PFSK-1 (cell line): ENCODE measurements at regions not wholly inside any gene's neighbourhood (a gene's known extent, or its start where the extent isn't known, plus 50 kb on each side); places are given as distances from the start of the nearest gene placed in this dataset.

ENCODE experiments used
- POLR2AphosphoS5 ChIP-seq: IDR thresholded peaks from 2 replicates; pipeline ENCODE4 v1.6.1; 2012; ENCODE audit warnings: low read depth, mild to moderate bottlenecking, control low read depth, low read length, moderate library complexity
- SIN3A ChIP-seq: IDR thresholded peaks from 2 replicates; pipeline ENCODE4 v1.6.1; 2012; ENCODE audit warnings: mild to moderate bottlenecking, low read length, moderate library complexity, borderline replicate concordance; ENCODE audit not compliant: insufficient read depth
- TAF1 ChIP-seq: IDR thresholded peaks from 2 replicates; pipeline ENCODE4 v1.6.1; 2012; ENCODE audit warnings: low read length, control low read depth, borderline replicate concordance; ENCODE audit not compliant: insufficient read depth
- TF ChIP-seq, protein P1 (sequence below), 2 experiments: IDR thresholded peaks; 2 replicates each; pipeline versions ENCODE4 v1.6.1 to v1.8.0; 2011 to 2012; ENCODE audit warnings: low read depth in 2 of 2, low read length in 2 of 2, control low read depth in 1 of 2, inconsistent platforms in 1 of 2, mild to moderate bottlenecking in 1 of 2, moderate library complexity in 1 of 2; ENCODE audit not compliant: insufficient read depth in 1 of 2

DNA sequence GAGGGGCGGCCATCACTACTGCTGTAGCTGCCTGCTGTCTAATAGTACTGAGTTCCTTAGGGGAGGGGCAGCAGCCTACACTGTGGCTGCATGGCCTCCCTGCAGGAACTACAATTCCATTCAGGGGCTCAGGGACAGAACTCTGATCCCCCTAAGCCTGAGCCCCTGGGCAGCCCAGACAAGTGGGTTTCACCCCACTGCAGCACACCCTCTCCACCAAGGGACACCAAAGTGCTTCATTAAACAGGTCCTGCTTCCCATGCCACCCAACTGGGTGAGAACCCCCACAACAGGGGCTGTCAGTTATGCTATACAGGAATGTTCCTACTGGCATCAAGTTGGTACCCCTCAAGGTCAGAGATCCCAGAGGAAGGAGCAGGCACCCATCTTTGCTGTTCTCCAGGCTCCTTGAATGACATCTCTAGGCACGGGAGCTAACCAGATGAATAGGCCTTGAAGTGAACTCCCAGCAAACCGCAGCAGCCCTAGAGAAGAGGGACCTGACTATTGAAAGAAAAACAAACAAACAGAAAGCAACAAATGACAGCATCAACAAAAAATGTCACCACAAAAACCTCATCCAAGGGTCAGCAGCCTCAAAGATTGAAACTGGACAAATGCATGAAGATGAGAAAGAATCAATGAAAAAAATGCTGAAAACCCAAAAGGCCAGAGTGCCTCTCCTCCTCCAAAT, 437.4 kb downstream of the NUF2 start:
- TF ChIP-seq POLR2AphosphoS5 (no peak), TAF1 (no peak), SIN3A (no peak)
- TF ChIP-seq, protein P1, sequence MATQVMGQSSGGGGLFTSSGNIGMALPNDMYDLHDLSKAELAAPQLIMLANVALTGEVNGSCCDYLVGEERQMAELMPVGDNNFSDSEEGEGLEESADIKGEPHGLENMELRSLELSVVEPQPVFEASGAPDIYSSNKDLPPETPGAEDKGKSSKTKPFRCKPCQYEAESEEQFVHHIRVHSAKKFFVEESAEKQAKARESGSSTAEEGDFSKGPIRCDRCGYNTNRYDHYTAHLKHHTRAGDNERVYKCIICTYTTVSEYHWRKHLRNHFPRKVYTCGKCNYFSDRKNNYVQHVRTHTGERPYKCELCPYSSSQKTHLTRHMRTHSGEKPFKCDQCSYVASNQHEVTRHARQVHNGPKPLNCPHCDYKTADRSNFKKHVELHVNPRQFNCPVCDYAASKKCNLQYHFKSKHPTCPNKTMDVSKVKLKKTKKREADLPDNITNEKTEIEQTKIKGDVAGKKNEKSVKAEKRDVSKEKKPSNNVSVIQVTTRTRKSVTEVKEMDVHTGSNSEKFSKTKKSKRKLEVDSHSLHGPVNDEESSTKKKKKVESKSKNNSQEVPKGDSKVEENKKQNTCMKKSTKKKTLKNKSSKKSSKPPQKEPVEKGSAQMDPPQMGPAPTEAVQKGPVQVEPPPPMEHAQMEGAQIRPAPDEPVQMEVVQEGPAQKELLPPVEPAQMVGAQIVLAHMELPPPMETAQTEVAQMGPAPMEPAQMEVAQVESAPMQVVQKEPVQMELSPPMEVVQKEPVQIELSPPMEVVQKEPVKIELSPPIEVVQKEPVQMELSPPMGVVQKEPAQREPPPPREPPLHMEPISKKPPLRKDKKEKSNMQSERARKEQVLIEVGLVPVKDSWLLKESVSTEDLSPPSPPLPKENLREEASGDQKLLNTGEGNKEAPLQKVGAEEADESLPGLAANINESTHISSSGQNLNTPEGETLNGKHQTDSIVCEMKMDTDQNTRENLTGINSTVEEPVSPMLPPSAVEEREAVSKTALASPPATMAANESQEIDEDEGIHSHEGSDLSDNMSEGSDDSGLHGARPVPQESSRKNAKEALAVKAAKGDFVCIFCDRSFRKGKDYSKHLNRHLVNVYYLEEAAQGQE (IDR thresholded peaks at IDR 0.05; ENCODE audit: insufficient read depth in 1 of 2, low read depth in 2 of 2, low read length in 2 of 2), result no peak
